ES-I3 (cell line): ENCODE measurements at regions not wholly inside any gene's neighbourhood (a gene's known extent, or its start where the extent isn't known, plus 50 kb on each side); places are given as distances from the start of the nearest gene placed in this dataset.

ENCODE experiments used
- H3K36me3 ChIP-seq: 2 replicates; pipeline ENCODE4 v1.6.1; 2013; ENCODE audit warnings: mild to moderate bottlenecking, low read length, control low read depth, moderate library complexity; ENCODE audit not compliant: insufficient read depth
- H3K4me1 ChIP-seq: 2 replicates; pipeline ENCODE4 v1.6.1; 2013; ENCODE audit warnings: mild to moderate bottlenecking, control low read depth, low read length; ENCODE audit not compliant: insufficient read depth
- H3K9ac ChIP-seq: 2 replicates; pipeline ENCODE4 v1.6.1; 2013; ENCODE audit warnings: low read depth, mild to moderate bottlenecking, low read length, moderate library complexity
- H3K9me3 ChIP-seq: 2 replicates; pipeline ENCODE4 v1.6.1; 2013; ENCODE audit warnings: mild to moderate bottlenecking, low read length, moderate library complexity; ENCODE audit not compliant: control insufficient read depth, insufficient read depth

GRCh38 chr1:80050085-80050484, 1043.6 kb upstream of the ADGRL4 start:
- Histone ChIP-seq H3K36me3 (no peaks in the 10 kb centered on the region), H3K4me1 (no peaks in the 10 kb centered on the region), H3K9me3 (no peaks in the 10 kb centered on the region), H3K9ac (no peak overlapping the region)

GRCh38 chr1:80048716-80049115, 1042.2 kb upstream of the ADGRL4 start:
- Histone ChIP-seq H3K4me1 (no peaks in the 10 kb centered on the region), H3K36me3 (no peaks in the 10 kb centered on the region), H3K9me3 (no peaks in the 10 kb centered on the region), H3K9ac (no peak overlapping the region)

GRCh38 chr1:80047791-80048190, 1041.3 kb upstream of the ADGRL4 start:
- H3K9ac ChIP-seq: no peak overlapping the region
- no peaks in the 10 kb centered on the region for H3K4me1 ChIP-seq
- H3K36me3 ChIP-seq: no peaks in the 10 kb centered on the region
- no peaks in the 10 kb centered on the region for H3K9me3 ChIP-seq

- Histone ChIP-seq H3K36me3 (no peaks in the 10 kb centered on the region), H3K9ac (no peak overlapping the region), H3K9me3 (no peaks in the 10 kb centered on the region), H3K4me1 (no peaks in the 10 kb centered on the region)
These were observed 1038.1 kb upstream of the ADGRL4 start for GRCh38 chr1:80044662-80045061.

GRCh38 chr1:80036690-80037432, 1030.3 kb upstream of the ADGRL4 start:
- no peak overlapping the region for H3K9ac ChIP-seq
- no peaks in the 10 kb centered on the region for H3K9me3 ChIP-seq
- no peaks in the 10 kb centered on the region for H3K36me3 ChIP-seq
- no peaks in the 10 kb centered on the region for H3K4me1 ChIP-seq

DNA sequence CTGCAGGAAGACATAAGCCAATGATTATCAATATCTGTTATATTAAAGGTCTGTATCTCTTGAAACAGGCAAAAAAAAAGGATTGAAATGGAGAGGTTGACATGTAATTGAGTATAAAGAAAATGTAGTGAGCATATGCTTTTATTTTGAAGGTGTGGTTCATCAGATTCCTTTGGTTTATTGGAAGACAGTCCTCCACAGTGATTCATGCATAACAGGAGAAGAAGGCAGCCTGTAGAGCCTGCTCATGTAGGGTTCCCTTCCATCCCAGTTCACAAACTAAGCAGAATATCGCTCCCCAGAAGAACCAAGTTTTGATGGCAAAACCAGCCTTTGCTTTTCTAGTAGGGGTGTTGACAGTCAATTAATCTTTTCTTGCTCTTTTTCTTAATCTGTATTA, 1016.8 kb upstream of the ADGRL4 start:
- Histone ChIP-seq H3K4me1 (no peaks in the 10 kb centered on the region), H3K9me3 (no peaks in the 10 kb centered on the region), H3K9ac (no peak overlapping the region), H3K36me3 (no peaks in the 10 kb centered on the region)

- Histone ChIP-seq H3K9me3 (no peaks in the 10 kb centered on the region), H3K4me1 (no peaks in the 10 kb centered on the region), H3K36me3 (no peaks in the 10 kb centered on the region), H3K9ac (no peak overlapping the region)
These were observed 1015.4 kb upstream of the ADGRL4 start for GRCh38 chr1:80021891-80022290.

GRCh38 chr1:80018348-80018747, 1011.8 kb upstream of the ADGRL4 start:
- Histone ChIP-seq H3K4me1 (no peaks in the 10 kb centered on the region), H3K9me3 (no peaks in the 10 kb centered on the region), H3K9ac (no peak overlapping the region), H3K36me3 (no peaks in the 10 kb centered on the region)

DNA sequence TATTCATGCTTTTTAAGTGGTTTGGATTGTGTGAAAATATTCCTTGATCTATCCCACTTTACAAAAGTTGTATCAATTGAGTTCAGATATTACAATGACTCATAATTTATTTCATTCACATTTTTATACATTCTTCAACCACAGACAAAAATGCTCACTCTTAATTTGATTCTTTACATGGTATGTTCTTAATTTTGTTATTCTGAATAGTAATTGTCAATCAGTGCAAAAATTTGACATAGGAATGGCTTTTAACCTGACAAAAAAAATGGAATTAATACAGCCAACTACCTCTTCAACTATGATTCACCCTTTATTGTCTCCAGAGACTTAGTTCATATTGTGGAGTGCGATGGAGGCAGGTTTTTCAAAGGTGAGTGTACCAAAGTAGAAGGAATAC, 1002.4 kb upstream of the ADGRL4 start:
- Histone ChIP-seq H3K9me3 (no peaks in the 10 kb centered on the region), H3K36me3 (no peaks in the 10 kb centered on the region), H3K4me1 (no peaks in the 10 kb centered on the region), H3K9ac (no peak overlapping the region)

DNA sequence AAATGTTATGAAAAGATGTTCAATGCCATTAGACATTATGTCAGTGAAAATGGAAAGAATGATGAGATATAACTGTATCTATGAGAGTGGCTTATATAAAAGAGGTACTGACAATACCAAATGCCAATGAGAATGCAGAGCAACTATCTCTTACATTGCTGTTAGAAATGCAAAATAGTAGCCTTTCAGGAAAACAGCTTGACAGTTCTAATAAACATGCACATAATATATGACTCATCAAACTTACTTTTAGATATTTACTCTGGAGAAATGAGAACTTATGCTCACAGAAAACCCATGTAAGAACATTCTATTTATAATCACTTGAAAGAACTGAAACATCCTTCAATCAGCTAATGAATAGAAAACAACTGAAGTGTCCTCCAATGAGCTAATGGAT, 996.7 kb upstream of the ADGRL4 start:
- H3K9me3 ChIP-seq: no peaks in the 10 kb centered on the region
- H3K9ac ChIP-seq: no peak overlapping the region
- no peaks in the 10 kb centered on the region for H3K36me3 ChIP-seq
- H3K4me1 ChIP-seq: no peaks in the 10 kb centered on the region

GRCh38 chr1:79988401-79988800, 981.9 kb upstream of the ADGRL4 start:
- no peak overlapping the region for H3K9ac ChIP-seq
- H3K9me3 ChIP-seq: no peaks in the 10 kb centered on the region
- H3K4me1 ChIP-seq: no peaks in the 10 kb centered on the region
- no peaks in the 10 kb centered on the region for H3K36me3 ChIP-seq

- no peaks in the 10 kb centered on the region for H3K36me3 ChIP-seq
- H3K9ac ChIP-seq: no peak overlapping the region
- H3K9me3 ChIP-seq: no peaks in the 10 kb centered on the region
- peaks cover 9% of the 10 kb centered on the region; the same call in 1 of the 2 replicates for H3K4me1 ChIP-seq
These were observed 975.7 kb upstream of the ADGRL4 start for GRCh38 chr1:79982211-79982610.

GRCh38 chr1:79981481-79981880, 975.0 kb upstream of the ADGRL4 start:
- no peaks in the 10 kb centered on the region for H3K9me3 ChIP-seq
- no peaks in the 10 kb centered on the region for H3K36me3 ChIP-seq
- peaks cover 9% of the 10 kb centered on the region; the same call in 1 of the 2 replicates for H3K4me1 ChIP-seq
- no peak overlapping the region for H3K9ac ChIP-seq

- Histone ChIP-seq H3K9ac (no peak overlapping the region), H3K36me3 (no peaks in the 10 kb centered on the region), H3K9me3 (no peaks in the 10 kb centered on the region), H3K4me1 (peaks cover 9% of the 10 kb centered on the region; the same call in 1 of the 2 replicates)
These were observed 972.8 kb upstream of the ADGRL4 start for GRCh38 chr1:79979346-79979745.

DNA sequence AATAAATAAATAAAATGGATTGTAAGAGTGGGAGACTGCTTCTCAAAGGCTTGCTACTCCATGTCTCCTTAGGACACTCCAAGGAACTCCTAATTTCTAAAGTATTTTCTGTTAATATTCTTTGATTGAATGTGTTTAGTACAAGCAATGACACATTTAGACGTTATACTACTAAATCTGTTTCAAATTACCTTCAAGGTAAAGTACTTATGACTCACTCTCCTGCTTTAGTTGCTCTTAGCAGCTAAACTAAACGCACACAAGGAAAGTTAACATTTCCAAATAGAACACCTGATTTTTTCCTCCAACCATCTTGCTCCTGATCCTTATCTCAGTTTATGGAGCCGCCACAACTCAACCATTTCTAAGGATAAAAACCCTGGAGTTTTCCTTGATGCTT, 969.8 kb upstream of the ADGRL4 start:
- H3K9ac ChIP-seq: no peak overlapping the region
- H3K9me3 ChIP-seq: no peaks in the 10 kb centered on the region
- H3K4me1 ChIP-seq: peaks cover 9% of the 10 kb centered on the region; the same call in 1 of the 2 replicates
- H3K36me3 ChIP-seq: no peaks in the 10 kb centered on the region
